ENCODE measurements at regions not wholly inside any gene's neighbourhood (a gene's known extent, or its start where the extent isn't known, plus 50 kb on each side); places are given as distances from the start of the nearest gene placed in this dataset.

DNA sequence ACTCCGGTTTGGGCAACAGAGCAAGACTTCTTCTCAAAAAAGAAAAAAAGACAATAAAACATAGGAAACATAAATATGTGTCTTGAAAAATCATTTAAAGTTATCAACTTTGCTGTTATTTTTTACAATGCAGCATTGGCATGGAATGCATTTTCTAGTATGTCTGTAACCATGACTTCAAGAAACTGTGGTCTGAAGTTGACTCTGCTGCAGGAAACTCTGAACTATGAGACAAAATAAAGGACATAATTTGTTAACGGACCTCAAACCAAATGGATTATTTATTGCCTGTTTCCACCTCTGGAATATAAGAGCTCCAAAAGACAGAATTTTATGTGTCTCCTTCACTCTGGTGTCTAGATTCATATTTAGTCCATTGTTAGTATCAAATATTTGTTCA, 79.1 kb downstream of the TRIB2 start:
- no peak overlapping the region for H3K4me3 ChIP-seq (ENCODE audit: low read depth, low read length)
- TF ChIP-seq, protein P1, sequence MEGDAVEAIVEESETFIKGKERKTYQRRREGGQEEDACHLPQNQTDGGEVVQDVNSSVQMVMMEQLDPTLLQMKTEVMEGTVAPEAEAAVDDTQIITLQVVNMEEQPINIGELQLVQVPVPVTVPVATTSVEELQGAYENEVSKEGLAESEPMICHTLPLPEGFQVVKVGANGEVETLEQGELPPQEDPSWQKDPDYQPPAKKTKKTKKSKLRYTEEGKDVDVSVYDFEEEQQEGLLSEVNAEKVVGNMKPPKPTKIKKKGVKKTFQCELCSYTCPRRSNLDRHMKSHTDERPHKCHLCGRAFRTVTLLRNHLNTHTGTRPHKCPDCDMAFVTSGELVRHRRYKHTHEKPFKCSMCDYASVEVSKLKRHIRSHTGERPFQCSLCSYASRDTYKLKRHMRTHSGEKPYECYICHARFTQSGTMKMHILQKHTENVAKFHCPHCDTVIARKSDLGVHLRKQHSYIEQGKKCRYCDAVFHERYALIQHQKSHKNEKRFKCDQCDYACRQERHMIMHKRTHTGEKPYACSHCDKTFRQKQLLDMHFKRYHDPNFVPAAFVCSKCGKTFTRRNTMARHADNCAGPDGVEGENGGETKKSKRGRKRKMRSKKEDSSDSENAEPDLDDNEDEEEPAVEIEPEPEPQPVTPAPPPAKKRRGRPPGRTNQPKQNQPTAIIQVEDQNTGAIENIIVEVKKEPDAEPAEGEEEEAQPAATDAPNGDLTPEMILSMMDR (IDR thresholded peaks at IDR 0.05; ENCODE audit: insufficient read depth, low read depth, low read length, missing control alignments): no peak
- DNase-seq (ENCODE audit: low read depth): no peak

DNA sequence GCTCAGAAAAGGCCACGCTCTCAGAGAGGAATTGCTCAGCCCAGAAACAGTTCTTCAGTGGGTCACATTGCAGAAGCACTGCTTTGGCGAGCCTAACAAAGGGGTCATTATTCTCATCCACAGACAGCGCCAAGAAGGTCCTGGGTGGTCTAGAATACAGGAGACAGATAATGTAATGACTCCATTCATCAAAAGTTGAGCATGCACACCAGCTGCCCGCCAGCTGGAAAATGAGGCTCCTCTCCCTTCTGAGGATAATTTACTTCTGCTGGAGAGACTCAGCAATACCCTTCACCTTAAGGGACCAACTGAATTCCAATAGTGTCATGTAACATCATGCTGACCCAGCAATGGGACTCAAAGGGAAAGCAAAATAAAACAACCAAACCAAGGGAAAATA, 79.9 kb downstream of the TRIB2 start:
- no peak overlapping the region for H3K4me3 ChIP-seq (ENCODE audit: low read depth, low read length)
- no peak for DNase-seq (ENCODE audit: low read depth)
- TF ChIP-seq, protein P1 (IDR thresholded peaks at IDR 0.05; ENCODE audit: insufficient read depth, low read depth, low read length, missing control alignments): no peak

DNA sequence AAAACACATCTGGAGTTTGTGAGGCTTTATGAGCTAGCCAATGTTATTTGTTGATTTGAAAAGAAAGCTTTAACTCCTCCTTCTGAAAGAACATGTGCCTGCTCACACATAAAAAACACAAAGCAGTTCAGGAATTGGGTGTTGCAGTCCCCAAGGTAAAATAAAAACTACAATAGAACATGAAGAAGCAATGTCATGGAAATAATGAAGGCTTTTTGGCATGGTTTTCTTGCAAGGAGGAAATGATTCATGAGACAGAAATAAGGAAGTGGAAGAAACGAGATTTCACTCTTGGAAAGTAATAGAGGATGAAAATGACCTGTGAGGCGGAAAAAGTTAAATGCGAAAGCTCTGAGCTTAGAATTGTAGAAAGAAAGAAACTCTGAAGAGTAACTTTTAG, 81.1 kb downstream of the TRIB2 start:
- DNase-seq (ENCODE audit: low read depth): no peak

DNA sequence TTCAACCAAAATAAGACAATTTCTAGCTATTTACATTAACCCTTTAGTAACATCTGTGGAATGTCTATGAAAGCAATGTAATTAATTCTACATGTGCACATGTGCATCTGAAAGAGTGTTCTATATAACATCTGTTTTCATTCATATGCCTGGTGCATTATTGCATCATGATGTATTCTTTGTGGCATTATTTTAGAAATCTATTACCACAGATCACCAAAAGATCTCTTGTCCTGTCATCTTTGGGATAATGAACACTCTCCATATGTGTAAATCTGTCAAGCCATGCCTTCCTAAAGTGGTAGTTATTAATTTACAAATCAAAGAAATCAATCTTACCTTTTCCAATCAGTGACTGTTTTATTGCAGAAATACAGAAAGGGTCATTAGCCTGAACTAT, 86.9 kb downstream of the TRIB2 start:
- no peak for DNase-seq (ENCODE audit: low read depth)
- TF ChIP-seq, protein P1 (IDR thresholded peaks at IDR 0.05; ENCODE audit: insufficient read depth, low read depth, low read length, missing control alignments): no peak

More for the DNA sequence above, 81.1 kb downstream of the TRIB2 start:
- TF ChIP-seq, protein P1 (IDR thresholded peaks at IDR 0.05; ENCODE audit: insufficient read depth, low read depth, low read length, missing control alignments): no peak
- H3K4me3 ChIP-seq (ENCODE audit: low read depth, low read length): no peak overlapping the region

DNA sequence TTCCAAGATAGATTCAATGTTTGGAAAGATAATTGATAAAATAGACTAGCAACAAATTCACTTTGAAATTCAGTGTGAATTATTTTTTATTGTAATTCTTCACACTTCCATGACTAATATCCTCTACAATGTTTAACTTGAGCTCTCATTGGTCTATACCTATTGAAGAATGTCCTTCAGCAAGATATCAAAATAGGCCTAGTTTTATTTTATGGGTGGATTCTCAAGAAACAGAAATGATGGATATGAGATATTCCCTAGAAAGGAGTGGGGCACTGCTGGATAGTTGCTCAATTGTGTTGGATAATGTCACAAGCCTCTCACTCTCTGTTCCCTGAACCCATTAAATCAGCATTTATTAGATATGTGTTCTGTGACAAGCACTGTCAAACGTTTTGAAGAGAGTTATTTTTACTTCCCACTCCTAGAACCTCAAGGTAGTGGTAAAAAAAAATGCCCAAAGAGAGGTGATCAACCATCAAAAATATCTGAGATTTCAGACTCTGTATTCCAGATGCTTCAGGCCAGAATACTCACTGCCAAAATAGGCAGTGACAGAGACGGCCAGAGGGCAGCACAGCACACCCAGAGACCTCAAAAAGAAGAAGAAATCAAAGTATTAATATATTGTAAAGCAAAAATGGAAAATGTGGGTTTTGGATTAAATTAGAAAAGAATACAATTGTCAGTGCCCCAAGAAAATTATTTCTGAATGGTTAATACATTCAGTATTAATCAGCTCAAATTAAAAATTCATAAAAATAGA, 87.5 kb downstream of the TRIB2 start:
- no peak for DNase-seq (ENCODE audit: low read depth)
- TF ChIP-seq, protein P1 (IDR thresholded peaks at IDR 0.05; ENCODE audit: insufficient read depth, low read depth, low read length, missing control alignments): no peak
- no peak overlapping the region for H3K4me3 ChIP-seq (ENCODE audit: low read depth, low read length)

More for the DNA sequence above, 86.9 kb downstream of the TRIB2 start:
- no peak overlapping the region for H3K4me3 ChIP-seq (ENCODE audit: low read depth, low read length)

DNA sequence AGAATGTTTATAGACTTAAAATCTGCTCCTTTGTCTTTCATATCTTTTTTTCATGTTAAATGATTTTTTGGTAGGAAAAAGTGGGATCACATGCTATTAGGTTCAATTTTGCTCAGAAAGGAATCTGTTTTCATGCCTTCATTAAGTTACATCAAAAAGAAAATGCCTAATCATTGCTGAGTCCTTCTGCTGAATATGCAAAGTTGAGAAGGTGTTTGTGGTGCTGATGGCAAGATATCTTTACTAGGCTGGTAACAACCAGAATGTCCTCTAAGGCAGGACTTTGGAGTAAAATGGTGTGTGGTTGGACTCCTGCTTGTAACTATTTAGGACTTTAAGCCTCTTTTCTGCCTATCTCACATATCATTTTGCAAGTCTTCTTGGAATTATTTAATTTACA, 88.3 kb downstream of the TRIB2 start:
- DNase-seq (ENCODE audit: low read depth): no peak
- TF ChIP-seq, protein P1 (IDR thresholded peaks at IDR 0.05; ENCODE audit: insufficient read depth, low read depth, low read length, missing control alignments): no peak
- no peak overlapping the region for H3K4me3 ChIP-seq (ENCODE audit: low read depth, low read length)
